ENCODE measurements at regions not wholly inside any gene's neighbourhood (a gene's known extent, or its start where the extent isn't known, plus 50 kb on each side); places are given as distances from the start of the nearest gene placed in this dataset.

DNA sequence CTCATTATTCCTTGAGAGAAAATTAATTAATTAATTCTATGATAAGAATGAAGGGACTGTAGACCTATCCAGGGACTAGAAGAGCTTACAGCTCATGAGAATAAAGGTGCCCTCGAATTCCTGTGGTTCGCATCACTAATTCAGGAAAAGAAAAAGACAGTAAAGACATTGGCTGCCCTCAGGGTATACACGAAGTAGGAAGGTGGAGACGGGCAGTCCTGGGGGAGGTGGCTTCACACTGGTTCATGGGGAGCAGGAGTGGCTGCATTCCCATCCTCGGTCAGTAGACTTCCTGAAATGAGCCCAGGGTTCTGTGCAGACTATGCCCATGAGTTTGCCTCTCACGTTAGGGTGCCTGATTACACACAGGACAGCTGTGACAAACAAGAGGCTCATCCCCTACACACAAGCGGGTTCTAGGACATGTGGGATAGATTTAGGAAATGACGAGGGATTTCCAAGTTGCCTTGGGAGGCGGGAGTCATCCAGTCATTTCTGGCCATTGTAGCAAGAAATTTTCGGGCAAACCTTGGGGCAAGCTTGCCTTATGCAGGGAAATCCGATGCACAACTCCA, 282.2 kb downstream of the CYP26B1 start:
- ChIA-PET CTCF (ENCODE audit: low intra/inter-chr PET ratio) (no interaction called here), POLR2A (no interaction called here)
- intact Hi-C loops (cut with micrococcal nuclease), result no loop called here
- BruUV-seq (replicated peaks), result no TSS peak
- WGBS (ENCODE audit: insufficient coverage, low coverage, missing lambda C conversion rate), result under 1% methylated on average over 11 of the region's 11 CpGs
- no peak overlapping the region for H3K27ac ChIP-seq (ENCODE audit: extremely low read depth, low read depth, low read length)
- no peak overlapping the region for H3K4me3 ChIP-seq
- H4K20me1 ChIP-seq (replicated peaks; ENCODE audit: control insufficient read depth, insufficient read depth, low read length), result no peaks in the 10 kb centered on the region
- no peaks in the 10 kb centered on the region for H3K9me1 ChIP-seq (ENCODE audit: control insufficient read depth, insufficient read depth, low read length)
- H3K79me2 ChIP-seq (ENCODE audit: control insufficient read depth, insufficient read depth, low read length), result no peaks in the 10 kb centered on the region
- no peak overlapping the region for H3K4me2 ChIP-seq (ENCODE audit: insufficient read depth, low read length)
- H2AFZ ChIP-seq (ENCODE audit: low read depth, low read length), result no peak overlapping the region
- in situ Hi-C loops (cut with MboI), result no loop called here
- ATAC-seq, result no peak
- no peak for TF ChIP-seq RHOXF2B (CRISPR knock-in tag; conservative IDR thresholded peaks at IDR 0.05)
- TF ChIP-seq, protein P1, sequence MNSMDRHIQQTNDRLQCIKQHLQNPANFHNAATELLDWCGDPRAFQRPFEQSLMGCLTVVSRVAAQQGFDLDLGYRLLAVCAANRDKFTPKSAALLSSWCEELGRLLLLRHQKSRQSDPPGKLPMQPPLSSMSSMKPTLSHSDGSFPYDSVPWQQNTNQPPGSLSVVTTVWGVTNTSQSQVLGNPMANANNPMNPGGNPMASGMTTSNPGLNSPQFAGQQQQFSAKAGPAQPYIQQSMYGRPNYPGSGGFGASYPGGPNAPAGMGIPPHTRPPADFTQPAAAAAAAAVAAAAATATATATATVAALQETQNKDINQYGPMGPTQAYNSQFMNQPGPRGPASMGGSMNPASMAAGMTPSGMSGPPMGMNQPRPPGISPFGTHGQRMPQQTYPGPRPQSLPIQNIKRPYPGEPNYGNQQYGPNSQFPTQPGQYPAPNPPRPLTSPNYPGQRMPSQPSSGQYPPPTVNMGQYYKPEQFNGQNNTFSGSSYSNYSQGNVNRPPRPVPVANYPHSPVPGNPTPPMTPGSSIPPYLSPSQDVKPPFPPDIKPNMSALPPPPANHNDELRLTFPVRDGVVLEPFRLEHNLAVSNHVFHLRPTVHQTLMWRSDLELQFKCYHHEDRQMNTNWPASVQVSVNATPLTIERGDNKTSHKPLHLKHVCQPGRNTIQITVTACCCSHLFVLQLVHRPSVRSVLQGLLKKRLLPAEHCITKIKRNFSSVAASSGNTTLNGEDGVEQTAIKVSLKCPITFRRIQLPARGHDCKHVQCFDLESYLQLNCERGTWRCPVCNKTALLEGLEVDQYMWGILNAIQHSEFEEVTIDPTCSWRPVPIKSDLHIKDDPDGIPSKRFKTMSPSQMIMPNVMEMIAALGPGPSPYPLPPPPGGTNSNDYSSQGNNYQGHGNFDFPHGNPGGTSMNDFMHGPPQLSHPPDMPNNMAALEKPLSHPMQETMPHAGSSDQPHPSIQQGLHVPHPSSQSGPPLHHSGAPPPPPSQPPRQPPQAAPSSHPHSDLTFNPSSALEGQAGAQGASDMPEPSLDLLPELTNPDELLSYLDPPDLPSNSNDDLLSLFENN (IDR thresholded peaks at IDR 0.05; ENCODE audit: low read depth in 2 of 2, low read length in 2 of 2), result no peak
- no peak for TF ChIP-seq CC2D1A (IDR thresholded peaks at IDR 0.05)
- no peak for TF ChIP-seq HOXB6 (CRISPR knock-in tag; IDR thresholded peaks at IDR 0.05; ENCODE audit: borderline replicate concordance)
- no peak for TF ChIP-seq L3MBTL2 (IDR thresholded peaks at IDR 0.05)
- no peak for TF ChIP-seq RAD21 (CRISPR knock-in tag; conservative IDR thresholded peaks at IDR 0.05 in 1 of 2, IDR thresholded peaks at IDR 0.05 in 1 of 2)
- TF ChIP-seq, protein P2, sequence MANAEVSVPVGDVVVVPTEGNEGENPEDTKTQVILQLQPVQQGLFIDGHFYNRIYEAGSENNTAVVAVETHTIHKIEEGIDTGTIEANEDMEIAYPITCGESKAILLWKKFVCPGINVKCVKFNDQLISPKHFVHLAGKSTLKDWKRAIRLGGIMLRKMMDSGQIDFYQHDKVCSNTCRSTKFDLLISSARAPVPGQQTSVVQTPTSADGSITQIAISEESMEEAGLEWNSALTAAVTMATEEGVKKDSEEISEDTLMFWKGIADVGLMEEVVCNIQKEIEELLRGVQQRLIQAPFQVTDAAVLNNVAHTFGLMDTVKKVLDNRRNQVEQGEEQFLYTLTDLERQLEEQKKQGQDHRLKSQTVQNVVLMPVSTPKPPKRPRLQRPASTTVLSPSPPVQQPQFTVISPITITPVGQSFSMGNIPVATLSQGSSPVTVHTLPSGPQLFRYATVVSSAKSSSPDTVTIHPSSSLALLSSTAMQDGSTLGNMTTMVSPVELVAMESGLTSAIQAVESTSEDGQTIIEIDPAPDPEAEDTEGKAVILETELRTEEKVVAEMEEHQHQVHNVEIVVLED (CRISPR knock-in tag; IDR thresholded peaks at IDR 0.05), result no peak
- no peak for DNase-seq (ENCODE audit: extremely low read depth in 1 of 4, low spot score in 3 of 4)
- H3K4me1 ChIP-seq (replicated peaks in 1 of 2; ENCODE audit: control insufficient read depth in 2 of 2, insufficient read depth in 2 of 2, low read length in 2 of 2), result no peaks in the 10 kb centered on the region
- no peak for FAIRE-seq
- no peaks in the 10 kb centered on the region for H3K36me3 ChIP-seq (ENCODE audit: control insufficient read depth, insufficient read depth, low read length)
- H3K9me3 ChIP-seq (replicated peaks; ENCODE audit: control insufficient read depth, insufficient read depth, low read depth, low read length), result no peaks in the 10 kb centered on the region
- H3K27me3 ChIP-seq (ENCODE audit: control insufficient read depth in 2 of 2, insufficient read depth in 2 of 2, low read length in 2 of 2), result peaks cover 3 to 34% of the 10 kb centered on the region in 2 experiments
- no peak overlapping the region for H3K9ac ChIP-seq (ENCODE audit: insufficient read depth in 1 of 2, low read depth in 2 of 2, low read length in 2 of 2)

Measured in K562 (cell line).